KMS-11 (cell line): ENCODE measurements at regions not wholly inside any gene's neighbourhood (a gene's known extent, or its start where the extent isn't known, plus 50 kb on each side); places are given as distances from the start of the nearest gene placed in this dataset.

ENCODE experiments used
- H2AFZ ChIP-seq: fragments of 200-600 bp; sonication (generic); 2 replicates; pipeline ENCODE4 v1.6.1; 2016; ENCODE audit warnings: antibody characterized with exemption, mixed run types, low read depth
- H3K27ac ChIP-seq: fragments of 200-600 bp; sonication (generic); 2 replicates; pipeline ENCODE4 v1.6.1; 2016; ENCODE audit warnings: mild to moderate bottlenecking, mixed run types
- H3K27me3 ChIP-seq: fragments of 200-600 bp; sonication (generic); 2 replicates; pipeline ENCODE4 v1.6.1; 2017; ENCODE audit warnings: mild to moderate bottlenecking, low read depth, mixed run types, moderate library complexity; ENCODE audit not compliant: insufficient read depth
- H3K36me3 ChIP-seq: fragments of 200-600 bp; sonication (generic); 2 replicates; pipeline ENCODE4 v1.6.1; 2017; ENCODE audit warnings: mild to moderate bottlenecking, mixed run types; ENCODE audit not compliant: insufficient read depth
- H3K4me1 ChIP-seq: fragments of 200-600 bp; sonication (generic); 2 replicates; pipeline ENCODE4 v1.6.1; 2016; ENCODE audit warnings: mild to moderate bottlenecking, low read depth, mixed run types; ENCODE audit not compliant: poor library complexity, severe bottlenecking
- H3K4me2 ChIP-seq: fragments of 200-600 bp; sonication (generic); 2 replicates; pipeline ENCODE4 v1.7.0; 2016; ENCODE audit warnings: mild to moderate bottlenecking, mixed run types
- H3K4me3 ChIP-seq: fragments of 200-600 bp; sonication (generic); IDR thresholded peaks from 2 replicates; pipeline ENCODE4 v1.6.1; 2017; ENCODE audit warnings: low read depth, low read length, mixed read lengths; ENCODE audit not compliant: insufficient read depth
- H3K79me2 ChIP-seq: fragments of 200-600 bp; sonication (generic); 2 replicates; pipeline ENCODE4 v1.6.1; 2016; ENCODE audit warnings: low read depth, mixed run types; ENCODE audit not compliant: insufficient read depth
- H3K9ac ChIP-seq: fragments of 200-600 bp; sonication (generic); 2 replicates; pipeline ENCODE4 v1.6.1; 2016; ENCODE audit warnings: mild to moderate bottlenecking, mixed run types
- H4K20me1 ChIP-seq: fragments of 200-600 bp; sonication (generic); 2 replicates; pipeline ENCODE4 v1.6.1; 2016; ENCODE audit warnings: mild to moderate bottlenecking, mixed run types; ENCODE audit not compliant: insufficient read depth
- CTCF ChIP-seq: fragments of 200-600 bp; sonication (generic); conservative IDR thresholded peaks from 2 replicates; pipeline ENCODE4 v1.6.1; 2017; ENCODE audit warnings: low read depth, mild to moderate bottlenecking, antibody characterized with exemption, low read length, moderate library complexity, mixed read lengths

DNA sequence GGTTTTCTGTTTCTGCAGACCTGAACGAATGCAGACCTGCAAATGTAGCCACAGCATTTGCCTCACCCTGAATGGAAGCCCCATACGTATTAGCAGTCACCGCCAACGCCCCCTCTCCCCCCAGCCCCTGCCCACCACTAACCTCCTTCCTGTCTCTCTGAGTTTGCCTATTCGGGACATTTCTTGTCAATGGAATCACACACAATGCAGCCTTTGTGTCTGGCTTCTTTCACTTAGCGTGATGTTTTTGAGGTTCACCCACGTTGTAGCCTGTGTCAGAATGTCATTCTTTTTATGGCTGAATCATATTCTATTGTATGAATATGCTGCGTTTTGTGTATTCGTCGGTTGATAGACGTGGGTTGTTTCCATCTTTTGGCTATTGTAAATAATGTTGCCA is 178.6 kb downstream of the AACS start:
- H4K20me1 ChIP-seq, result no peaks in the 10 kb centered on the region
- H3K27ac ChIP-seq, result no peak overlapping the region
- no peaks in the 10 kb centered on the region for H3K4me1 ChIP-seq
- no peak overlapping the region for H3K9ac ChIP-seq
- H3K27me3 ChIP-seq, result no peaks in the 10 kb centered on the region
- no peak overlapping the region for H2AFZ ChIP-seq
- TF ChIP-seq CTCF, result no peak
- no peaks in the 10 kb centered on the region for H3K79me2 ChIP-seq
- no peak overlapping the region for H3K4me2 ChIP-seq
- H3K4me3 ChIP-seq, result no peak overlapping the region
- H3K36me3 ChIP-seq, result no peaks in the 10 kb centered on the region

- H3K79me2 ChIP-seq, result no peaks in the 10 kb centered on the region
- no peak overlapping the region for H3K9ac ChIP-seq
- H3K4me1 ChIP-seq, result no peaks in the 10 kb centered on the region
- H3K27me3 ChIP-seq, result no peaks in the 10 kb centered on the region
- H3K36me3 ChIP-seq, result no peaks in the 10 kb centered on the region
- H2AFZ ChIP-seq, result no peak overlapping the region
- no peaks in the 10 kb centered on the region for H4K20me1 ChIP-seq
- no peak overlapping the region for H3K4me2 ChIP-seq
- no peak for TF ChIP-seq CTCF
- no peak overlapping the region for H3K27ac ChIP-seq
- H3K4me3 ChIP-seq, result no peak overlapping the region
These were observed 179.1 kb downstream of the AACS start for GRCh38 chr12:125244338-125244737.

DNA sequence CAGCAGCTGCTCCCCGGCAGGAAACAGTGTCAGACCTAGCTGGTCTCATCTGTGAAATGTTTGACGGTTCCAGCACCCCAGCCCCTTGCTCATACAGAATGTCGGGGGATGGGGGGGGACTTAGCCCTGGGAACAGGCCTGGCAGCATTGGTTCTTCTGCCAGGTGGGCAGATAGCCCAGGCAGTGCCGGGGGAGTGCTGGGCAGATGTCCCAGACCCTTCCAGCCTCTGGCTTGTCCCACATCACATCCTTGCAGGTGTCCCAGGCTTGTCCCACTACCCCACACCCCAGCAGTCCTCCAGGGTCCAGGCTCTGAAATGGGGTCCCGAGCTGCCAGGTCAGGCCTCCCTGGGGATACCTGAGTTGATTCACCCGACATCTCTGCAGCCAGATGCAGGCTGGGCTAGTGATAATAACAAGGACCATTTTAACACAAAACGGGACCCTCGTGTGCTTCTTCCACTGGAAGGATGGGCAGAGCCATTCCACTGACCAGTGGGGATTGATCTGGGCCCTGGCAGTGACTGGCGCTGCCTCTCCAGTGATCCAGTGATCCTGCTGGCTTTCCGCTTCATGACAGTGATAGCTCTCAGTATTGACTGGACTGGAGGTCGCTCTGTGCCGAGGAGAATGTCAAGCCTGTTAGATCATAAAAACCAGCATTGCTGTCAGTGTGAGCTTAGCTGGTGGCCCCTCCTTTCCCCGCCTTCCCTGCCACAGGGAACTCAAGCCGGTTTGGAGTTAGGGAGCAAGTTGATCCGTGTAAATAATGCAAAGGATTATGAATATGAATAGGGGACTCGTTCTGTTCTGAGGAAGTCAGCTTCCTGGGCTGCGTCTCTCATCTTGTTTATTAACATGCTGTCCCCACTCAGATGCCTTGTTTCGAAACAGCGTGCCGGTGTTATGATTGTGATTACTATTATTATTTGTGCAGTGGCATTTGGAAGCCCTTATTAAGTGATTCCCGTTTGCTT is 180.6 kb downstream of the AACS start:
- TF ChIP-seq CTCF, result no peak
- no peak overlapping the region for H3K9ac ChIP-seq
- H3K79me2 ChIP-seq, result no peaks in the 10 kb centered on the region
- no peaks in the 10 kb centered on the region for H3K36me3 ChIP-seq
- H3K4me3 ChIP-seq, result no peak overlapping the region
- H3K4me1 ChIP-seq, result no peaks in the 10 kb centered on the region
- H2AFZ ChIP-seq, result no peak overlapping the region
- H3K27me3 ChIP-seq, result no peaks in the 10 kb centered on the region
- no peaks in the 10 kb centered on the region for H4K20me1 ChIP-seq
- no peak overlapping the region for H3K4me2 ChIP-seq
- no peak overlapping the region for H3K27ac ChIP-seq

DNA sequence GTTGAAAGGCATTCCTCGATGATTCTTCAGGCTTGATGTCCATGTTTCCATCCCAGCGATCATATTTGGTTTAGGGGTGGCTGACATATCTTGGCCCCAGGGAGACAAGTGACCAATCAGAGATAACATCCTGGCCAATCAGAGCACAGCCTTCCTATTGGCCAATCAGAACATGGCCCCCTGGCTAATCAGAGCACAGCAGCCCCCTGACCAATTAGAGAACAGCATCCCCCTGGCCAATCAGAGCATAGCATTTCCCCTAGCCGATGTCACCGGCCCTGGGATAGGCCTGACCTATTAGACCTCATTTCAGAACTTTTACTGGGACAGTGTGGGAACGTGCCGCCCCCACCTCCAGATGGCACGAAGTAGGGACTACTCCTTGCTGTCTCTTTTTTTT is 182.2 kb downstream of the AACS start:
- Histone ChIP-seq H3K4me3 (no peak overlapping the region), H3K79me2 (no peaks in the 10 kb centered on the region), H3K27ac (no peak overlapping the region), H4K20me1 (no peaks in the 10 kb centered on the region), H3K4me2 (no peak overlapping the region), H3K9ac (no peak overlapping the region), H2AFZ (no peak overlapping the region), H3K27me3 (no peaks in the 10 kb centered on the region), H3K4me1 (no peaks in the 10 kb centered on the region), H3K36me3 (no peaks in the 10 kb centered on the region)
- no peak for TF ChIP-seq CTCF
